ELR (cell line): ENCODE measurements at regions not wholly inside any gene's neighbourhood (a gene's known extent, or its start where the extent isn't known, plus 50 kb on each side); places are given as distances from the start of the nearest gene placed in this dataset.

Experiments used
- DNase-seq: peaks from one replicate; pipeline ENCODE4 v3.0.0-alpha.2; 2015; ENCODE audit warnings: low read depth

GRCh38 chr13:106941779-106942178, 373.8 kb upstream of the ARGLU1 start:
- DNase-seq: no peak

GRCh38 chr13:106927421-106927820, 359.5 kb upstream of the ARGLU1 start:
- DNase-seq: no peak

- no peak for DNase-seq
These were observed 354.4 kb upstream of the ARGLU1 start for GRCh38 chr13:106922384-106922783.

GRCh38 chr13:106919638-106920037, 351.7 kb upstream of the ARGLU1 start:
- DNase-seq: no peak

- no peak for DNase-seq
These were observed 351.2 kb upstream of the ARGLU1 start for GRCh38 chr13:106919133-106919532.

GRCh38 chr13:106918557-106918860, 350.6 kb upstream of the ARGLU1 start:
- DNase-seq: no peak

- peak; percentile 53 for DNase-seq
These were observed 350.0 kb upstream of the ARGLU1 start for GRCh38 chr13:106917673-106918556.

GRCh38 chr13:106917024-106917571, 349.2 kb upstream of the ARGLU1 start:
- DNase-seq: no peak

GRCh38 chr13:106916329-106916976, 348.5 kb upstream of the ARGLU1 start:
- no peak for DNase-seq

GRCh38 chr13:106915146-106915545, 347.2 kb upstream of the ARGLU1 start:
- DNase-seq: no peak

GRCh38 chr13:106911627-106912026, 343.7 kb upstream of the ARGLU1 start:
- no peak for DNase-seq

- no peak for DNase-seq
These were observed 343.1 kb upstream of the ARGLU1 start for GRCh38 chr13:106911020-106911419.

GRCh38 chr13:106906426-106906996, 338.6 kb upstream of the ARGLU1 start:
- DNase-seq: no peak

- no peak for DNase-seq
These were observed 337.6 kb upstream of the ARGLU1 start for GRCh38 chr13:106905380-106906162.

GRCh38 chr13:106899442-106899841, 331.5 kb upstream of the ARGLU1 start:
- DNase-seq: no peak

GRCh38 chr13:106898231-106898630, 330.3 kb upstream of the ARGLU1 start:
- DNase-seq: no peak

- DNase-seq: no peak
These were observed 320.2 kb upstream of the ARGLU1 start for GRCh38 chr13:106888148-106888547.

- DNase-seq: no peak
These were observed 319.7 kb upstream of the ARGLU1 start for GRCh38 chr13:106887686-106888085.

- no peak for DNase-seq
These were observed 316.0 kb upstream of the ARGLU1 start for GRCh38 chr13:106883976-106884375.

GRCh38 chr13:106882246-106882645, 314.3 kb upstream of the ARGLU1 start:
- DNase-seq: no peak

- no peak for DNase-seq
These were observed 311.9 kb upstream of the ARGLU1 start for GRCh38 chr13:106879806-106880205.

- no peak for DNase-seq
These were observed 306.4 kb upstream of the ARGLU1 start for GRCh38 chr13:106874323-106874722.
